ENCODE measurements at regions not wholly inside any gene's neighbourhood (a gene's known extent, or its start where the extent isn't known, plus 50 kb on each side); places are given as distances from the start of the nearest gene placed in this dataset.

DNA sequence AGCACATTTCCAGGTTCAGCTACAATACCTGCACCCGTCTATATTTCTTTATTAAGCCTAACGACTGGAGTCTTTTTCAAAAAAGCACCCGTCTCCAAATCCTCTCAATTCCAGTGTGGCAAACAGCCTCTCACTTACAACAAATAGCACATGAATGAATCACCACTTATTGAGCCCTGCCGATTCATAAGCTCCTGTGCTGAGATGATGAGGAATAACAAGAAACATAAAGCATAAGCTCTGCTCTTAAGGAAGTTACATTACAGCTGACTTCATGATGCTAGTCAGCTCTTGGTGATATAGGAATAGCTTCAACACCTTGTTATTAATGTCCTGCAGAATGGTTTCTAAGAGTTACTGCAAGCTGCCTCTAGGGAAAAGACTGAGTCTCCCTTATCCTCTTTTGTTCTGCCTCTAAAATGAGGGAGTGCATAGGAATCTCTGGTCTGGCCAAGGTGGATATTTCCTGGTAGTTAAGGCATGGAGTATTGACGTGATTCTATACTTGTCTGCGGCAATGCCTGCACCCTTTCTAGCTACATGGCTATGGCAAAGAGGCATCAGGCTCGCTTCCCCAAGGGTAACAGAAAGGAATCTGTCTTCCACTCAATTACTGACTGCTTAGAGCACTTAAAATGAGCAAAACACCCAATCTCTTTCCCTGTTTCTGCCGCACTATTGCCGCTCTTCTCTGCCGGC lies 195.7 kb downstream of the KLF12 start:
- Mint-ChIP-seq H3K36me3 (peaks cover 29% of the 10 kb centered on the region), H3K4me3 (peak overlapping the region; percentile 16), H3K9me3 (no peaks in the 10 kb centered on the region), H3K27me3 (no peaks in the 10 kb centered on the region), H3K27ac (peak overlapping the region; percentile 35), H3K4me1 (ENCODE audit: unreplicated experiment) (peaks cover 25% of the 10 kb centered on the region)
- no peak for DNase-seq (ENCODE audit: extremely low spot score, unreplicated experiment)
- TF ChIP-seq, protein P1, sequence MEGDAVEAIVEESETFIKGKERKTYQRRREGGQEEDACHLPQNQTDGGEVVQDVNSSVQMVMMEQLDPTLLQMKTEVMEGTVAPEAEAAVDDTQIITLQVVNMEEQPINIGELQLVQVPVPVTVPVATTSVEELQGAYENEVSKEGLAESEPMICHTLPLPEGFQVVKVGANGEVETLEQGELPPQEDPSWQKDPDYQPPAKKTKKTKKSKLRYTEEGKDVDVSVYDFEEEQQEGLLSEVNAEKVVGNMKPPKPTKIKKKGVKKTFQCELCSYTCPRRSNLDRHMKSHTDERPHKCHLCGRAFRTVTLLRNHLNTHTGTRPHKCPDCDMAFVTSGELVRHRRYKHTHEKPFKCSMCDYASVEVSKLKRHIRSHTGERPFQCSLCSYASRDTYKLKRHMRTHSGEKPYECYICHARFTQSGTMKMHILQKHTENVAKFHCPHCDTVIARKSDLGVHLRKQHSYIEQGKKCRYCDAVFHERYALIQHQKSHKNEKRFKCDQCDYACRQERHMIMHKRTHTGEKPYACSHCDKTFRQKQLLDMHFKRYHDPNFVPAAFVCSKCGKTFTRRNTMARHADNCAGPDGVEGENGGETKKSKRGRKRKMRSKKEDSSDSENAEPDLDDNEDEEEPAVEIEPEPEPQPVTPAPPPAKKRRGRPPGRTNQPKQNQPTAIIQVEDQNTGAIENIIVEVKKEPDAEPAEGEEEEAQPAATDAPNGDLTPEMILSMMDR (conservative IDR thresholded peaks at IDR 0.05) = no peak

DNA sequence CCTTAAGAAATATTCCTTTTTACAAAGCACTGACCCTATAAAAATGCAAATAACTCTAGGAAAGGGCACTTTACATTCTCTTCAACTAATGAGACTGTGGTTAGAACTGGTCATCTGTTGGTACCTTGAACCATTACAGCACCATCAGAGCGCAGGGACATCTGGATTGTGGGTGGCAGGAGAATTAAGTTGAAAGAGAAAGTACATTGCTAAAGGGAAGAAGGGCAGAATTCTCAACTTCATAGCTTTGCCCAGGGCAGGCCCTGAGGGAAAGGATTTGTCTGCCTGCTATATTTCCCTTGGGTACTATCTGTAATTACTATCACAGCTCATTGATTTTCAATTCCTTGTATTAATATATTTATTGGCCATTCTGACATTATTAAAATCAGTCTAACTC lies 196.8 kb downstream of the KLF12 start:
- DNase-seq (ENCODE audit: extremely low spot score, unreplicated experiment) = no peak
- no peaks in the 10 kb centered on the region for H3K27me3 Mint-ChIP-seq
- peaks cover 22% of the 10 kb centered on the region for H3K4me1 Mint-ChIP-seq (ENCODE audit: unreplicated experiment)
- TF ChIP-seq, protein P1 (conservative IDR thresholded peaks at IDR 0.05) = no peak
- H3K36me3 Mint-ChIP-seq = peaks cover 22% of the 10 kb centered on the region
- no peak overlapping the region for H3K27ac Mint-ChIP-seq
- H3K9me3 Mint-ChIP-seq = no peaks in the 10 kb centered on the region
- H3K4me3 Mint-ChIP-seq = no peak overlapping the region

DNA sequence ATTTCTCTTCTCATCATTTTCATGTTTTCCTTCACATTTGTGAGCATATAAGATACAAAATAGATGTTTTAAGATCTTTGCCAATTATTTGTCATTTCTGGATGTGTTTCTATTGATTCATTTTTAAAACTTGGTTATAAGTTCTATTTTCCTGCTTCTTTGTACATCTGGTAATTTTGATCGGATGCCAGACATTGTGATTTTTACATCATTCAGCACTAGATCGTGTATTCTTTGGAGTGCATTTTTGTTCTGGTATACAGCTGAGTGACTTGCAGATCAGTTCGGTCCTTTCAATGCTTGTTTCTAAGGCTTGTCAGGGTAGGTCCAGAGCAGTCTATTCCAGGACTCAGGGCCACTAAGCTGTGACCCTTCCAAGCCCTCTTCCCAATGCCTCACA lies 198.2 kb downstream of the KLF12 start:
- TF ChIP-seq, protein P1 (conservative IDR thresholded peaks at IDR 0.05) = no peak
- Mint-ChIP-seq H3K9me3 (no peaks in the 10 kb centered on the region), H3K36me3 (peaks cover 15% of the 10 kb centered on the region), H3K4me3 (no peak overlapping the region), H3K4me1 (ENCODE audit: unreplicated experiment) (peaks cover 22% of the 10 kb centered on the region), H3K27ac (no peak overlapping the region), H3K27me3 (no peaks in the 10 kb centered on the region)
- DNase-seq (ENCODE audit: extremely low spot score, unreplicated experiment) = no peak

DNA sequence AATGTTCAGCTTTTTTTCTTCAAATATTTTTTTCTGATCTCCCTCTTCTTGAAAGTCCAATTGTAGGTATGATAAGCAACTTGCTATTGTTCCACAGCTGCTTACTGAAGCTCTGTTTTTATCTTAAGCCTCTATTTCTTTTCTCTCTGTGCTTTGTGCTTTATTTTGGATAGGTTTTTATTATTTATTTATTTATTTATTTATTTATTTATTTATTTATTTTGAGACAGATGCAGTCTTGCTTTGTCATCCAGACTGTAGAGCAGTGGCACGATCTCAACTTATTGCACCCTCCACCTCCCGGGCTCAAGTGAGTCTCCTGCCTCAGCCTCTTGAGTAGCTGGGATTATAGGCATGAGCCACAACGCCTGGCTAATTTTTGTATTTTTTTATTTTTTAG lies 199.4 kb downstream of the KLF12 start:
- no peak for DNase-seq (ENCODE audit: extremely low spot score, unreplicated experiment)
- H3K9me3 Mint-ChIP-seq = no peaks in the 10 kb centered on the region
- no peaks in the 10 kb centered on the region for H3K27me3 Mint-ChIP-seq
- H3K4me1 Mint-ChIP-seq (ENCODE audit: unreplicated experiment) = peaks cover 22% of the 10 kb centered on the region
- peaks cover 10% of the 10 kb centered on the region for H3K36me3 Mint-ChIP-seq
- TF ChIP-seq, protein P1 (conservative IDR thresholded peaks at IDR 0.05) = no peak
- H3K4me3 Mint-ChIP-seq = no peak overlapping the region
- peak overlapping the region; percentile 25 for H3K27ac Mint-ChIP-seq

DNA sequence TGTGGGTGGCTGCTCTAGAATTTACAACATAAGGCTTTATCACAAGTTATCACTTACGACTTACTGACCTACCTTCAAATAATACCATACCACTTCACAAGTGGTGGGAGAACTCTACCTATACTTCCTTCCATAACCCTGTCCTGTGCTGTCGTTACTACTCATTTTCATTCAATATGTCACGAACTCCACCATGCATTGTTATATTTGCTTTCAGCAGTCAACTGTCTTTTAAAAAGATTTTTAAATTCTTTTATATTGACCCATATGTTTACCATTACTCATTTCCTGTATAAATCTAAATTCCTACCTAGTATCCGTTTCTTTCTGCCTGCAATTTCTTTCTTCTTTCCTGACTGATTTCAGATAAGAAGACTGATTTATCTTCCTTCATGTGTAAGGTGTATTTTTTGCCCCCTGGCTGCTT lies 200.0 kb downstream of the KLF12 start:
- Mint-ChIP-seq H3K4me1 (ENCODE audit: unreplicated experiment) (peaks cover 22% of the 10 kb centered on the region), H3K36me3 (peaks cover 10% of the 10 kb centered on the region), H3K27ac (peak overlapping the region; percentile 25), H3K4me3 (no peak overlapping the region), H3K27me3 (no peaks in the 10 kb centered on the region), H3K9me3 (no peaks in the 10 kb centered on the region)
- DNase-seq (ENCODE audit: extremely low spot score, unreplicated experiment) = no peak
- TF ChIP-seq, protein P1 (conservative IDR thresholded peaks at IDR 0.05) = no peak

Measured in type B pancreatic cell (in vitro differentiated cells).